ENCODE measurements at regions not wholly inside any gene's neighbourhood (a gene's known extent, or its start where the extent isn't known, plus 50 kb on each side); places are given as distances from the start of the nearest gene placed in this dataset.

DNA sequence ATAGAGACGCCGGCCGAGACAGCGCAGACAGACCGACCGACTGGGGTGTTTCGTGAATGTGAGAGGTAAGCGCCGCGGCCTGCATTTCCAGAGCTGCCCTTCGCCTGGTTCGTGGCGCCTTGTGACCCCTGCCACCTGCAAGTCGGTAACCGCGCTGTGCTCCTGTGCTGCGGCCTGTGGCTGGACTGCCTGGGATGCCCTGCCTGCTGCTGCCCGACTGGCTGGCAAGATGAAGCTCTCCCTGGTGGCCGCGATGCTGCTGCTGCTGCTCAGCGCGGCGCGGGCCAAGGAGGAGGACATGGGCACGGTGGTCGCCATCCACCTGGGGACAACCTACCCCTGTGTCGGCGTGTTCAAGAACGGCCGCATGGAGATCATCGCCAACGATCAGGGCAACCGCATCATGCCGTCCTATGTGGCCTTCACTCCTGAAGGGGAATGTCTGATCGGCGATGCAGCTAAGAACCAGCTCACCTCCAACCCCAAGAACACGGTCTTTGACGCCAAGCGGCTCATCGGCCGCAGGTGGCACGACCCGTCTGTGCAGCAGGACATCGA lies 150.8 kb downstream of the RRAGC start:
- H3K27me3 Mint-ChIP-seq (ENCODE audit: insufficient read depth, low read depth, poor library complexity) = peaks cover 5% of the 10 kb centered on the region
- H4K20me1 ChIP-seq (replicated peaks; ENCODE audit: insufficient read depth) = no peaks in the 10 kb centered on the region

More for the DNA sequence above, 150.8 kb downstream of the RRAGC start:
- DNase-seq (ENCODE audit: low spot score) (no peak), ATAC-seq (no peak)
- no peak for TF ChIP-seq EZH2 (IDR thresholded peaks at IDR 0.05; ENCODE audit: low read depth, unreplicated experiment)
- TF ChIP-seq CREB1 (CRISPR knock-in tag; IDR thresholded peaks at IDR 0.05; ENCODE audit: low read depth) = no peak
- TF ChIP-seq NANOG (IDR thresholded peaks at IDR 0.05; ENCODE audit: borderline replicate concordance) = no peak
- TF ChIP-seq EZH2phosphoT487 (IDR thresholded peaks at IDR 0.05; ENCODE audit: unreplicated experiment) = no peak
- no peak for TF ChIP-seq ZNF331 (CRISPR knock-in tag; IDR thresholded peaks at IDR 0.05; ENCODE audit: low read depth)
- no peak for TF ChIP-seq ZNF114 (CRISPR knock-in tag; IDR thresholded peaks at IDR 0.05)
- TF ChIP-seq ETS1 (IDR thresholded peaks at IDR 0.05) = no peak
- no peak for TF ChIP-seq STAT1 (IDR thresholded peaks at IDR 0.05; ENCODE audit: unreplicated experiment)
- TF ChIP-seq CTCF (conservative IDR thresholded peaks at IDR 0.05; ENCODE audit: low read depth in 2 of 2) = no peak
- TF ChIP-seq, protein P1, sequence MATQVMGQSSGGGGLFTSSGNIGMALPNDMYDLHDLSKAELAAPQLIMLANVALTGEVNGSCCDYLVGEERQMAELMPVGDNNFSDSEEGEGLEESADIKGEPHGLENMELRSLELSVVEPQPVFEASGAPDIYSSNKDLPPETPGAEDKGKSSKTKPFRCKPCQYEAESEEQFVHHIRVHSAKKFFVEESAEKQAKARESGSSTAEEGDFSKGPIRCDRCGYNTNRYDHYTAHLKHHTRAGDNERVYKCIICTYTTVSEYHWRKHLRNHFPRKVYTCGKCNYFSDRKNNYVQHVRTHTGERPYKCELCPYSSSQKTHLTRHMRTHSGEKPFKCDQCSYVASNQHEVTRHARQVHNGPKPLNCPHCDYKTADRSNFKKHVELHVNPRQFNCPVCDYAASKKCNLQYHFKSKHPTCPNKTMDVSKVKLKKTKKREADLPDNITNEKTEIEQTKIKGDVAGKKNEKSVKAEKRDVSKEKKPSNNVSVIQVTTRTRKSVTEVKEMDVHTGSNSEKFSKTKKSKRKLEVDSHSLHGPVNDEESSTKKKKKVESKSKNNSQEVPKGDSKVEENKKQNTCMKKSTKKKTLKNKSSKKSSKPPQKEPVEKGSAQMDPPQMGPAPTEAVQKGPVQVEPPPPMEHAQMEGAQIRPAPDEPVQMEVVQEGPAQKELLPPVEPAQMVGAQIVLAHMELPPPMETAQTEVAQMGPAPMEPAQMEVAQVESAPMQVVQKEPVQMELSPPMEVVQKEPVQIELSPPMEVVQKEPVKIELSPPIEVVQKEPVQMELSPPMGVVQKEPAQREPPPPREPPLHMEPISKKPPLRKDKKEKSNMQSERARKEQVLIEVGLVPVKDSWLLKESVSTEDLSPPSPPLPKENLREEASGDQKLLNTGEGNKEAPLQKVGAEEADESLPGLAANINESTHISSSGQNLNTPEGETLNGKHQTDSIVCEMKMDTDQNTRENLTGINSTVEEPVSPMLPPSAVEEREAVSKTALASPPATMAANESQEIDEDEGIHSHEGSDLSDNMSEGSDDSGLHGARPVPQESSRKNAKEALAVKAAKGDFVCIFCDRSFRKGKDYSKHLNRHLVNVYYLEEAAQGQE (IDR thresholded peaks at IDR 0.05; ENCODE audit: unreplicated experiment) = no peak
- TF ChIP-seq, protein P2, sequence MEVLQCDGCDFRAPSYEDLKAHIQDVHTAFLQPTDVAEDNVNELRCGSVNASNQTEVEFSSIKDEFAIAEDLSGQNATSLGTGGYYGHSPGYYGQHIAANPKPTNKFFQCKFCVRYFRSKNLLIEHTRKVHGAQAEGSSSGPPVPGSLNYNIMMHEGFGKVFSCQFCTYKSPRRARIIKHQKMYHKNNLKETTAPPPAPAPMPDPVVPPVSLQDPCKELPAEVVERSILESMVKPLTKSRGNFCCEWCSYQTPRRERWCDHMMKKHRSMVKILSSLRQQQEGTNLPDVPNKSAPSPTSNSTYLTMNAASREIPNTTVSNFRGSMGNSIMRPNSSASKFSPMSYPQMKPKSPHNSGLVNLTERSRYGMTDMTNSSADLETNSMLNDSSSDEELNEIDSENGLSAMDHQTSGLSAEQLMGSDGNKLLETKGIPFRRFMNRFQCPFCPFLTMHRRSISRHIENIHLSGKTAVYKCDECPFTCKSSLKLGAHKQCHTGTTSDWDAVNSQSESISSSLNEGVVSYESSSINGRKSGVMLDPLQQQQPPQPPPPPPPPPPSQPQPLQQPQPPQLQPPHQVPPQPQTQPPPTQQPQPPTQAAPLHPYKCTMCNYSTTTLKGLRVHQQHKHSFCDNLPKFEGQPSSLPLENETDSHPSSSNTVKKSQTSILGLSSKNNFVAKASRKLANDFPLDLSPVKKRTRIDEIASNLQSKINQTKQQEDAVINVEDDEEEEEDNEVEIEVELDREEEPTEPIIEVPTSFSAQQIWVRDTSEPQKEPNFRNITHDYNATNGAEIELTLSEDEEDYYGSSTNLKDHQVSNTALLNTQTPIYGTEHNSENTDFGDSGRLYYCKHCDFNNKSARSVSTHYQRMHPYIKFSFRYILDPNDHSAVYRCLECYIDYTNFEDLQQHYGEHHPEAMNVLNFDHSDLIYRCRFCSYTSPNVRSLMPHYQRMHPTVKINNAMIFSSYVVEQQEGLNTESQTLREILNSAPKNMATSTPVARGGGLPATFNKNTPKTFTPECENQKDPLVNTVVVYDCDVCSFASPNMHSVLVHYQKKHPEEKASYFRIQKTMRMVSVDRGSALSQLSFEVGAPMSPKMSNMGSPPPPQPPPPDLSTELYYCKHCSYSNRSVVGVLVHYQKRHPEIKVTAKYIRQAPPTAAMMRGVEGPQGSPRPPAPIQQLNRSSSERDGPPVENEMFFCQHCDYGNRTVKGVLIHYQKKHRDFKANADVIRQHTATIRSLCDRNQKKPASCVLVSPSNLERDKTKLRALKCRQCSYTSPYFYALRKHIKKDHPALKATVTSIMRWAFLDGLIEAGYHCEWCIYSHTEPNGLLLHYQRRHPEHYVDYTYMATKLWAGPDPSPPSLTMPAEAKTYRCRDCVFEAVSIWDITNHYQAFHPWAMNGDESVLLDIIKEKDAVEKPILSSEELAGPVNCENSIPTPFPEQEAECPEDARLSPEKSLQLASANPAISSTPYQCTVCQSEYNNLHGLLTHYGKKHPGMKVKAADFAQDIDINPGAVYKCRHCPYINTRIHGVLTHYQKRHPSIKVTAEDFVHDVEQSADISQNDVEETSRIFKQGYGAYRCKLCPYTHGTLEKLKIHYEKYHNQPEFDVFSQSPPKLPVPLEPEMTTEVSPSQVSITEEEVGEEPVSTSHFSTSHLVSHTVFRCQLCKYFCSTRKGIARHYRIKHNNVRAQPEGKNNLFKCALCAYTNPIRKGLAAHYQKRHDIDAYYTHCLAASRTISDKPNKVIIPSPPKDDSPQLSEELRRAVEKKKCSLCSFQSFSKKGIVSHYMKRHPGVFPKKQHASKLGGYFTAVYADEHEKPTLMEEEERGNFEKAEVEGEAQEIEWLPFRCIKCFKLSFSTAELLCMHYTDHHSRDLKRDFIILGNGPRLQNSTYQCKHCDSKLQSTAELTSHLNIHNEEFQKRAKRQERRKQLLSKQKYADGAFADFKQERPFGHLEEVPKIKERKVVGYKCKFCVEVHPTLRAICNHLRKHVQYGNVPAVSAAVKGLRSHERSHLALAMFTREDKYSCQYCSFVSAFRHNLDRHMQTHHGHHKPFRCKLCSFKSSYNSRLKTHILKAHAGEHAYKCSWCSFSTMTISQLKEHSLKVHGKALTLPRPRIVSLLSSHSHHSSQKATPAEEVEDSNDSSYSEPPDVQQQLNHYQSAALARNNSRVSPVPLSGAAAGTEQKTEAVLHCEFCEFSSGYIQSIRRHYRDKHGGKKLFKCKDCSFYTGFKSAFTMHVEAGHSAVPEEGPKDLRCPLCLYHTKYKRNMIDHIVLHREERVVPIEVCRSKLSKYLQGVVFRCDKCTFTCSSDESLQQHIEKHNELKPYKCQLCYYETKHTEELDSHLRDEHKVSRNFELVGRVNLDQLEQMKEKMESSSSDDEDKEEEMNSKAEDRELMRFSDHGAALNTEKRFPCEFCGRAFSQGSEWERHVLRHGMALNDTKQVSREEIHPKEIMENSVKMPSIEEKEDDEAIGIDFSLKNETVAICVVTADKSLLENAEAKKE (CRISPR knock-in tag; IDR thresholded peaks at IDR 0.05) = no peak
- Histone ChIP-seq H3K9me2 (ENCODE audit: insufficient read depth) (no peaks in the 10 kb centered on the region; the same call in 1 of the 2 replicates), H3K27me3 (ENCODE audit: insufficient read depth) (no peaks in the 10 kb centered on the region), H3K27ac (ENCODE audit: low read depth) (no peak overlapping the region), H3F3A (replicated peaks; ENCODE audit: low read depth) (no peaks in the 10 kb centered on the region), H3K4me1 (ENCODE audit: insufficient read depth) (no peaks in the 10 kb centered on the region), H3K4me2 (no peak overlapping the region), H2AFZ (no peak overlapping the region), H3K4me3 (no peak overlapping the region), H3K79me2 (replicated peaks; ENCODE audit: insufficient read depth) (no peaks in the 10 kb centered on the region), H3K36me3 (ENCODE audit: insufficient read depth) (no peaks in the 10 kb centered on the region)
- H3K27ac Mint-ChIP-seq = no peak overlapping the region
- H3K36me3 Mint-ChIP-seq (ENCODE audit: low read depth) = peaks cover 10% of the 10 kb centered on the region; the same call in 2 of the 3 replicates
- peaks cover 22% of the 10 kb centered on the region for H3K9me3 Mint-ChIP-seq
- no peak overlapping the region for H3K4me3 Mint-ChIP-seq
- H3K4me1 Mint-ChIP-seq = no peaks in the 10 kb centered on the region

Data from GM23338 (cell line).